OCI-LY7 (cell line): ENCODE measurements at regions not wholly inside any gene's neighbourhood (a gene's known extent, or its start where the extent isn't known, plus 50 kb on each side); places are given as distances from the start of the nearest gene placed in this dataset.

Experiments
- BruUV-seq: library from RNA; stranded (reverse); fragments of 400-500 nt; replicated peaks from 2 replicates; lab custom pipeline; 2021; lab: Mats Ljungman, UMichigan
- CTCF ChIA-PET: fragments of 300-600 bp; sonication (Branson Sonifier 250); formaldehyde crosslinking; loops from one replicate; lab custom pipeline; 2022; ENCODE audit warnings: antibody characterized with exemption; ENCODE audit not compliant: unreplicated experiment; lab: Charles Lee
- POLR2A ChIA-PET: fragments of 300-600 bp; sonication (Branson Sonifier 250); formaldehyde crosslinking; loops from one replicate; lab custom pipeline; 2022; ENCODE audit warnings: antibody characterized with exemption; lab: Charles Lee
- DNase-seq: peaks from one replicate; pipeline ENCODE4 v3.0.0-alpha.2; 2015; ENCODE audit warnings: low spot score
- H2AFZ ChIP-seq: fragments of 200-600 bp; sonication (generic), shearing (Covaris generic); 2 replicates; pipeline ENCODE4 v1.6.1; 2014; ENCODE audit warnings: mild to moderate bottlenecking, antibody characterized with exemption, low read length, moderate library complexity
- H3K27ac ChIP-seq: fragments of 200-600 bp; sonication (generic); 2 replicates; pipeline ENCODE4 v1.5.1; 2014; ENCODE audit warnings: mixed run types, low read depth, mild to moderate bottlenecking, moderate library complexity, low read length, inconsistent platforms; ENCODE audit not compliant: poor library complexity, severe bottlenecking
- H3K36me3 ChIP-seq: fragments of 200-600 bp; sonication (generic); 2 replicates; pipeline ENCODE4 v1.6.1; 2014; ENCODE audit warnings: mild to moderate bottlenecking, antibody characterized with exemption, low read length, moderate library complexity, mixed read lengths; ENCODE audit not compliant: insufficient read depth
- H3K4me1 ChIP-seq: fragments of 200-600 bp; sonication (generic); 2 replicates; pipeline ENCODE4 v1.5.1; 2014; ENCODE audit warnings: mild to moderate bottlenecking, low read length; ENCODE audit not compliant: insufficient read depth, poor library complexity, severe bottlenecking
- H3K4me2 ChIP-seq: fragments of 200-600 bp; sonication (generic); 2 replicates; pipeline ENCODE4 v1.6.1; 2014; ENCODE audit warnings: mild to moderate bottlenecking, low read length
- H3K4me3 ChIP-seq: fragments of 200-600 bp; sonication (generic); 2 replicates; pipeline ENCODE4 v1.5.1; 2014; ENCODE audit warnings: mild to moderate bottlenecking, low read depth, low read length; ENCODE audit not compliant: poor library complexity, severe bottlenecking
- H3K79me2 ChIP-seq: fragments of 200-600 bp; sonication (generic); 2 replicates; pipeline ENCODE4 v1.6.1; 2016; ENCODE audit warnings: low read depth, mild to moderate bottlenecking, low read length, moderate library complexity, mixed read lengths; ENCODE audit not compliant: insufficient read depth
- H3K9me2 ChIP-seq: fragments of 200-600 bp; sonication (generic); 2 replicates; pipeline ENCODE4 v1.6.1; 2016; ENCODE audit warnings: mild to moderate bottlenecking, low read length, mixed read lengths; ENCODE audit not compliant: insufficient read depth
- H3K9me3 ChIP-seq: fragments of 200-600 bp; sonication (generic); 2 replicates; pipeline ENCODE4 v1.6.1; 2014; ENCODE audit warnings: mild to moderate bottlenecking, mixed run types, low read length, mixed read lengths
- H4K20me1 ChIP-seq: fragments of 200-600 bp; sonication (generic); 2 replicates; pipeline ENCODE4 v1.6.1; 2014; ENCODE audit warnings: mild to moderate bottlenecking, antibody characterized with exemption, low read length, moderate library complexity, mixed read lengths; ENCODE audit not compliant: insufficient read depth
- CTCF ChIP-seq: fragments of 200-600 bp; sonication (generic); conservative IDR thresholded peaks from 2 replicates; pipeline ENCODE4 v1.5.1; 2014; ENCODE audit warnings: mild to moderate bottlenecking, antibody characterized with exemption, low read length, moderate library complexity, mixed read lengths
- EZH2phosphoT487 ChIP-seq: fragments of 200-600 bp; sonication (generic); IDR thresholded peaks from 2 replicates; pipeline ENCODE4 v1.6.1; 2018; ENCODE audit warnings: low read depth, borderline replicate concordance, mild to moderate bottlenecking, mixed run types, antibody characterized with exemption, low read length, moderate library complexity, mixed read lengths
- intact Hi-C: fragments of 100-400 bp; cut with micrococcal nuclease; formaldehyde crosslinking; loops from one replicate; pipeline ENCODE4 v1.10.0; 2022; ENCODE audit not compliant: unreplicated experiment

GRCh38 chr6:3991941-3992340, 87.0 kb downstream of the FAM217A start:
- intact Hi-C loops: no loop called here
- CTCF ChIA-PET: no interaction called here
- TF ChIP-seq EZH2phosphoT487: no peak
- TF ChIP-seq CTCF: no peak
- Histone ChIP-seq H3K9me2 (no peaks in the 10 kb centered on the region), H4K20me1 (no peaks in the 10 kb centered on the region; the same call in 1 of the 2 replicates), H2AFZ (no peak overlapping the region), H3K27ac (no peak overlapping the region), H3K36me3 (no peaks in the 10 kb centered on the region), H3K9me3 (no peaks in the 10 kb centered on the region), H3K4me1 (no peaks in the 10 kb centered on the region), H3K4me3 (no peak overlapping the region), H3K79me2 (no peaks in the 10 kb centered on the region), H3K4me2 (no peak overlapping the region)
- POLR2A ChIA-PET: interaction anchor here (0.6 kb wide), 1 partner anchor 581 kb away, joined by 4 read pairs; no protein-coding TSS in a partner anchor
- no TSS peak for BruUV-seq
- DNase-seq: no peak

GRCh38 chr6:3996349-3996748, 82.6 kb downstream of the FAM217A start:
- TF ChIP-seq EZH2phosphoT487: no peak
- no peak for TF ChIP-seq CTCF
- BruUV-seq: no TSS peak
- Histone ChIP-seq H3K27ac (no peak overlapping the region), H2AFZ (no peak overlapping the region), H3K79me2 (no peaks in the 10 kb centered on the region), H3K4me1 (no peaks in the 10 kb centered on the region), H3K9me3 (no peaks in the 10 kb centered on the region), H3K4me2 (no peak overlapping the region), H4K20me1 (no peaks in the 10 kb centered on the region; the same call in 1 of the 2 replicates), H3K36me3 (no peaks in the 10 kb centered on the region), H3K4me3 (no peak overlapping the region), H3K9me2 (no peaks in the 10 kb centered on the region)
- intact Hi-C loops: no loop called here
- ChIA-PET POLR2A (no interaction called here), CTCF (no interaction called here)
- DNase-seq: no peak

- ChIA-PET CTCF (no interaction called here), POLR2A (interaction anchor here (1.0 to 1.8 kb wide), 3 partner anchors 11 to 33 kb away, joined by 3 to 6 read pairs (median 3); no protein-coding TSS in a partner anchor)
- intact Hi-C loops: no loop called here
- BruUV-seq: no TSS peak
- TF ChIP-seq CTCF: no peak
- TF ChIP-seq EZH2phosphoT487: no peak
- Histone ChIP-seq H3K9me2 (no peaks in the 10 kb centered on the region), H4K20me1 (no peaks in the 10 kb centered on the region; the same call in 1 of the 2 replicates), H3K4me2 (no peak overlapping the region), H3K36me3 (no peaks in the 10 kb centered on the region), H2AFZ (no peak overlapping the region), H3K4me1 (no peaks in the 10 kb centered on the region), H3K79me2 (no peaks in the 10 kb centered on the region), H3K4me3 (no peak overlapping the region), H3K27ac (no peak overlapping the region), H3K9me3 (no peaks in the 10 kb centered on the region)
- no peak for DNase-seq
Observed at GRCh38 chr6:3997177-3997770, 81.7 kb downstream of the FAM217A start.
